ENCODE measurements at regions not wholly inside any gene's neighbourhood (a gene's known extent, or its start where the extent isn't known, plus 50 kb on each side); places are given as distances from the start of the nearest gene placed in this dataset.

GRCh38 chr20:40562031-40562430, 127.0 kb downstream of the MAFB start:
- TF ChIP-seq POLR2A (IDR thresholded peaks at IDR 0.05) (no peak), CTCF (IDR thresholded peaks at IDR 0.05) (no peak), POLR2AphosphoS5 (IDR thresholded peaks at IDR 0.05; ENCODE audit: insufficient read depth in 1 of 2, low read depth in 1 of 2) (no peak)
